Kidney (tissue), 13 donors: ENCODE measurements at regions not wholly inside any gene's neighbourhood (a gene's known extent, or its start where the extent isn't known, plus 50 kb on each side); places are given as distances from the start of the nearest gene placed in this dataset.

ENCODE experiments used
- DNase-seq, 5 donors: peaks; one replicate each; pipeline ENCODE4 v3.0.0-alpha.2; 2013 to 2020
- FAIRE-seq: peaks from 2 replicates; lab custom pipeline; 2012; peaks lifted over from hg19 to GRCh38; lab: Jason Lieb, UNC
- H3K27ac ChIP-seq, 2 donors: one replicate each; pipeline ENCODE4 v1.7.0; 2013; ENCODE audit warnings: low read depth in 2 of 2, low read length in 2 of 2, inconsistent platforms in 1 of 2
- H3K27me3 ChIP-seq: one replicate; pipeline ENCODE4 v1.7.1; 2013; ENCODE audit warnings: low read length, inconsistent platforms; ENCODE audit not compliant: control insufficient read depth, insufficient read depth
- H3K36me3 ChIP-seq, 3 donors: one replicate each; pipeline versions ENCODE4 v1.7.0 to v1.7.1; 2013; ENCODE audit warnings: low read length in 3 of 3, control low read depth in 1 of 3, inconsistent platforms in 1 of 3; ENCODE audit not compliant: insufficient read depth in 3 of 3, control insufficient read depth in 2 of 3
- H3K4me1 ChIP-seq, 3 donors: one replicate each; pipeline versions ENCODE4 v1.7.0 to v1.7.1; 2013; ENCODE audit warnings: low read length in 3 of 3, inconsistent platforms in 1 of 3, low read depth in 1 of 3; ENCODE audit not compliant: control insufficient read depth in 2 of 3, insufficient read depth in 2 of 3
- H3K4me3 ChIP-seq, 3 donors: one replicate each; pipeline versions ENCODE4 v1.7.0 to v1.8.1; 2013; ENCODE audit warnings: low read length in 3 of 3, control low read depth in 1 of 3, inconsistent platforms in 1 of 3
- H3K9ac ChIP-seq, 3 donors: one replicate each; pipeline versions ENCODE4 v1.7.0 to v1.7.1; 2013; ENCODE audit warnings: low read length in 3 of 3, control low read depth in 1 of 3, inconsistent platforms in 1 of 3
- H3K9me3 ChIP-seq, 3 donors: one replicate each; pipeline versions ENCODE4 v1.7.0 to v1.7.1; 2013; ENCODE audit warnings: low read length in 3 of 3, control low read depth in 1 of 3, inconsistent platforms in 1 of 3; ENCODE audit not compliant: control insufficient read depth in 2 of 3, insufficient read depth in 1 of 3
- CTCF ChIP-seq: IDR thresholded peaks from 3 replicates; pipeline ENCODE4 v1.5.1; 2012; ENCODE audit warnings: mild to moderate bottlenecking, moderate library complexity, borderline replicate concordance; ENCODE audit not compliant: insufficient read depth; ENCODE audit errors: extremely low read depth
- intact Hi-C: fragments of 100-400 bp; cut with DNase I; formaldehyde crosslinking; loops from one replicate; pipeline ENCODE4 v1.11.1; 2022
- donor health status: control.
- donor health status: control.
- donor health status: control.
- donor health status: control.
- donor health status: control.
- donor health status: DM: yes; HTN: yes; CAD: no.
- donor health status: Normal renal cell carcinoma (clear cell type).

GRCh38 chr3:72429589-72430353, 418.5 kb downstream of the SHQ1 start:
- H3K4me1 ChIP-seq, result peaks cover 0 to 14% (median 5%) of the 10 kb centered on the region in 3 donors
- intact Hi-C loops, result no loop called here
- FAIRE-seq, result no peak

GRCh38 chr3:72428803-72429202, 419.4 kb downstream of the SHQ1 start:
- H3K27me3 ChIP-seq, result no peaks in the 10 kb centered on the region
- H3K36me3 ChIP-seq, result no peaks in the 10 kb centered on the region
- peaks cover 0 to 14% (median 5%) of the 10 kb centered on the region in 3 donors for H3K4me1 ChIP-seq
- no peak overlapping the region for H3K4me3 ChIP-seq
- FAIRE-seq, result no peak
- TF ChIP-seq CTCF, result no peak
- intact Hi-C loops, result no loop called here
- no peak overlapping the region for H3K9ac ChIP-seq
- no peaks in the 10 kb centered on the region for H3K9me3 ChIP-seq
- no peak for DNase-seq
- no peak overlapping the region for H3K27ac ChIP-seq

More at GRCh38 chr3:72429589-72430353, 418.5 kb downstream of the SHQ1 start:
- DNase-seq, result no peak
- TF ChIP-seq CTCF, result no peak
- H3K27ac ChIP-seq, result no peak overlapping the region
- no peaks in the 10 kb centered on the region for H3K36me3 ChIP-seq
- no peaks in the 10 kb centered on the region for H3K27me3 ChIP-seq
- no peak overlapping the region for H3K4me3 ChIP-seq
- H3K9ac ChIP-seq, result no peak overlapping the region
- no peaks in the 10 kb centered on the region for H3K9me3 ChIP-seq

GRCh38 chr3:72427624-72428023, 420.6 kb downstream of the SHQ1 start:
- no peak for TF ChIP-seq CTCF
- intact Hi-C loops, result no loop called here
- no peak for FAIRE-seq
- Histone ChIP-seq H3K9ac (no peak overlapping the region), H3K9me3 (no peaks in the 10 kb centered on the region), H3K36me3 (no peaks in the 10 kb centered on the region), H3K4me1 (peaks cover 0 to 11% (median 5%) of the 10 kb centered on the region in 3 donors), H3K27me3 (no peaks in the 10 kb centered on the region), H3K4me3 (no peak overlapping the region), H3K27ac (no peak overlapping the region)
- no peak for DNase-seq
